SK-N-SH treated with all-trans-retinoic acid at 6 μM for 48 hours (cell line): ENCODE measurements at regions not wholly inside any gene's neighbourhood (a gene's known extent, or its start where the extent isn't known, plus 50 kb on each side); places are given as distances from the start of the nearest gene placed in this dataset.

ENCODE experiments used
- ATAC-seq: fragments of 200-7000 bp; cut with Tn5 transposase; 3 replicates; pipeline ENCODE4 v1.9.1; 2020; ENCODE audit warnings: mild to moderate bottlenecking, moderate library complexity
- ARNTL ChIP-seq: fragments of 450-650 bp; formaldehyde crosslinking; IDR thresholded peaks from 2 replicates; pipeline ENCODE4 v1.5.0; 2020; ENCODE audit warnings: low read depth, mild to moderate bottlenecking, moderate library complexity, borderline replicate concordance
- BACH2 ChIP-seq: fragments of 250-450 bp; sonication (Bioruptor Pico); IDR thresholded peaks from 2 replicates; pipeline ENCODE4 v1.9.0; 2021; ENCODE audit warnings: mild to moderate bottlenecking, borderline replicate concordance
- CSDC2 ChIP-seq: fragments of 250-450 bp; sonication (Bioruptor Pico); IDR thresholded peaks from 2 replicates; pipeline ENCODE4 v1.5.0; 2020; ENCODE audit warnings: mild to moderate bottlenecking, moderate library complexity
- ESRRG ChIP-seq: fragments of 250-450 bp; sonication (Bioruptor Pico); IDR thresholded peaks from 2 replicates; pipeline ENCODE4 v1.6.1; 2021; ENCODE audit warnings: mild to moderate bottlenecking
- GLIS3 ChIP-seq: fragments of 250-450 bp; sonication (Bioruptor Pico); IDR thresholded peaks from 2 replicates; pipeline ENCODE4 v1.5.0; 2020; ENCODE audit warnings: mild to moderate bottlenecking, moderate library complexity
- ISL1 ChIP-seq: fragments of 250-450 bp; sonication (Bioruptor Pico); IDR thresholded peaks from 2 replicates; pipeline ENCODE4 v2.1.2; 2022; ENCODE audit warnings: mild to moderate bottlenecking, moderate library complexity
- POU6F1 ChIP-seq: fragments of 250-450 bp; sonication (Bioruptor Pico); IDR thresholded peaks from 2 replicates; pipeline ENCODE4 v1.8.0; 2021; ENCODE audit warnings: low read depth, mild to moderate bottlenecking, moderate library complexity, borderline replicate concordance
- RARB ChIP-seq: fragments of 250-450 bp; sonication (Bioruptor Pico); IDR thresholded peaks from 2 replicates; pipeline ENCODE4 v1.8.0; 2021; ENCODE audit warnings: mild to moderate bottlenecking, moderate library complexity
- SNAI2 ChIP-seq: fragments of 250-450 bp; sonication (Bioruptor Pico); IDR thresholded peaks from 2 replicates; pipeline ENCODE4 v1.5.0; 2020; ENCODE audit warnings: mild to moderate bottlenecking, moderate library complexity
- TCF4 ChIP-seq: fragments of 250-450 bp; sonication (Bioruptor Pico); IDR thresholded peaks from 2 replicates; pipeline ENCODE4 v1.8.0; 2021; ENCODE audit warnings: mild to moderate bottlenecking, moderate library complexity, borderline replicate concordance
- TOX ChIP-seq: fragments of 250-450 bp; sonication (Bioruptor Pico); IDR thresholded peaks from 2 replicates; pipeline ENCODE4 v1.8.0; 2021; ENCODE audit warnings: mild to moderate bottlenecking, moderate library complexity, borderline replicate concordance
- ZC3H10 ChIP-seq: fragments of 250-450 bp; sonication (Bioruptor Pico); IDR thresholded peaks from 2 replicates; pipeline ENCODE4 v1.5.1; 2021; ENCODE audit warnings: mild to moderate bottlenecking, moderate library complexity
- ZFP3 ChIP-seq: fragments of 250-450 bp; sonication (Bioruptor Pico); IDR thresholded peaks from 2 replicates; pipeline ENCODE4 v1.5.0; 2020; ENCODE audit warnings: mild to moderate bottlenecking, moderate library complexity
- ZFP30 ChIP-seq: fragments of 450-650 bp; formaldehyde crosslinking; IDR thresholded peaks from 2 replicates; pipeline ENCODE4 v1.5.0; 2022; ENCODE audit warnings: mild to moderate bottlenecking, moderate library complexity
- ZNF565 ChIP-seq: fragments of 450-650 bp; formaldehyde crosslinking; conservative IDR thresholded peaks from 2 replicates; pipeline ENCODE4 v1.5.0; 2020; ENCODE audit warnings: low read depth, mild to moderate bottlenecking, moderate library complexity
- ZNF70 ChIP-seq: fragments of 450-650 bp; formaldehyde crosslinking; IDR thresholded peaks from 2 replicates; pipeline ENCODE4 v1.5.0; 2020; ENCODE audit warnings: mild to moderate bottlenecking, moderate library complexity
- ZNF8 ChIP-seq: fragments of 450-650 bp; formaldehyde crosslinking; IDR thresholded peaks from 2 replicates; pipeline ENCODE4 v1.5.0; 2020; ENCODE audit warnings: mild to moderate bottlenecking, moderate library complexity
- TF ChIP-seq, protein P1 (sequence below): fragments of 250-450 bp; sonication (Bioruptor Pico); IDR thresholded peaks from 2 replicates; pipeline ENCODE4 v1.5.1; 2021; ENCODE audit warnings: mild to moderate bottlenecking, moderate library complexity
- TF ChIP-seq, protein P2 (sequence below): fragments of 250-450 bp; sonication (Bioruptor Pico); IDR thresholded peaks from 2 replicates; pipeline ENCODE4 v1.5.1; 2020; ENCODE audit warnings: low read depth, mild to moderate bottlenecking, moderate library complexity
- TF ChIP-seq, protein P3 (sequence below): fragments of 250-450 bp; sonication (Bioruptor Pico); IDR thresholded peaks from 2 replicates; pipeline ENCODE4 v1.5.0; 2020; ENCODE audit warnings: mild to moderate bottlenecking, moderate library complexity

DNA sequence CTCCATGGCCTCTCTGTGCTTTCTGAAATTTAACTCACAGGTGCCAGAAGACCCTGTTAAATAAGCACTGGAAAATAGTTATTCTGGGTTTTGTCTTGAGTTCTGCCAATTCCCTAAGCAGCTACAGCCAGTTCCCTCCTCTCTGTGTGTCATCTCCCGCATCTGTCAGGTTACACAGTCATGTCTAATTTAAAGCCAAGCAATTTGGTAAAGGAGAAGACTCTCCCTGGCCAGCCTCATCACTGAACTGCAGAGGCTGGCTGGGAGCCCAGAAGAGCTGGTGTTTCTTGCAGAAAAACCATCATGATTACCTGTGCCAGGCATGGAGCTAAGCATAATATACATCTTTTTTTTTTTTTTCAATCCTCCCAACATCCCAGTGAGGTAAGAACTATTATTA is 141.3 kb upstream of the ZNF366 start (continued):
- TF ChIP-seq, protein P1, sequence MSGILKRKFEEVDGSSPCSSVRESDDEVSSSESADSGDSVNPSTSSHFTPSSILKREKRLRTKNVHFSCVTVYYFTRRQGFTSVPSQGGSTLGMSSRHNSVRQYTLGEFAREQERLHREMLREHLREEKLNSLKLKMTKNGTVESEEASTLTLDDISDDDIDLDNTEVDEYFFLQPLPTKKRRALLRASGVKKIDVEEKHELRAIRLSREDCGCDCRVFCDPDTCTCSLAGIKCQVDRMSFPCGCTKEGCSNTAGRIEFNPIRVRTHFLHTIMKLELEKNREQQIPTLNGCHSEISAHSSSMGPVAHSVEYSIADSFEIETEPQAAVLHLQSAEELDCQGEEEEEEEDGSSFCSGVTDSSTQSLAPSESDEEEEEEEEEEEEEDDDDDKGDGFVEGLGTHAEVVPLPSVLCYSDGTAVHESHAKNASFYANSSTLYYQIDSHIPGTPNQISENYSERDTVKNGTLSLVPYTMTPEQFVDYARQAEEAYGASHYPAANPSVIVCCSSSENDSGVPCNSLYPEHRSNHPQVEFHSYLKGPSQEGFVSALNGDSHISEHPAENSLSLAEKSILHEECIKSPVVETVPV (CRISPR knock-in tag), result no peak
- TF ChIP-seq ESRRG (CRISPR knock-in tag) (no peak), ZC3H10 (CRISPR knock-in tag) (no peak), GLIS3 (CRISPR knock-in tag) (no peak), ZNF70 (CRISPR knock-in tag) (no peak), CSDC2 (CRISPR knock-in tag) (no peak)
- TF ChIP-seq, protein P2, sequence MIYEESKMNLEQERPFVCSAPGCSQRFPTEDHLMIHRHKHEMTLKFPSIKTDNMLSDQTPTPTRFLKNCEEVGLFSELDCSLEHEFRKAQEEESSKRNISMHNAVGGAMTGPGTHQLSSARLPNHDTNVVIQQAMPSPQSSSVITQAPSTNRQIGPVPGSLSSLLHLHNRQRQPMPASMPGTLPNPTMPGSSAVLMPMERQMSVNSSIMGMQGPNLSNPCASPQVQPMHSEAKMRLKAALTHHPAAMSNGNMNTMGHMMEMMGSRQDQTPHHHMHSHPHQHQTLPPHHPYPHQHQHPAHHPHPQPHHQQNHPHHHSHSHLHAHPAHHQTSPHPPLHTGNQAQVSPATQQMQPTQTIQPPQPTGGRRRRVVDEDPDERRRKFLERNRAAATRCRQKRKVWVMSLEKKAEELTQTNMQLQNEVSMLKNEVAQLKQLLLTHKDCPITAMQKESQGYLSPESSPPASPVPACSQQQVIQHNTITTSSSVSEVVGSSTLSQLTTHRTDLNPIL (CRISPR knock-in tag), result no peak

- ATAC-seq, result peak; percentile 53
- no peak for TF ChIP-seq BACH2
- TF ChIP-seq SNAI2, result 0 out of 2 replicates have a peak, but pooled peaks have one; percentile 30
- peak; percentile 41; the same call in 1 of the 2 replicates for TF ChIP-seq ISL1 (CRISPR knock-in tag)
- peak; percentile 71; the same call in 1 of the 2 replicates for TF ChIP-seq TCF4
Measured at GRCh38 chr5:72647806-72648205, 140.6 kb upstream of the ZNF366 start.

DNA sequence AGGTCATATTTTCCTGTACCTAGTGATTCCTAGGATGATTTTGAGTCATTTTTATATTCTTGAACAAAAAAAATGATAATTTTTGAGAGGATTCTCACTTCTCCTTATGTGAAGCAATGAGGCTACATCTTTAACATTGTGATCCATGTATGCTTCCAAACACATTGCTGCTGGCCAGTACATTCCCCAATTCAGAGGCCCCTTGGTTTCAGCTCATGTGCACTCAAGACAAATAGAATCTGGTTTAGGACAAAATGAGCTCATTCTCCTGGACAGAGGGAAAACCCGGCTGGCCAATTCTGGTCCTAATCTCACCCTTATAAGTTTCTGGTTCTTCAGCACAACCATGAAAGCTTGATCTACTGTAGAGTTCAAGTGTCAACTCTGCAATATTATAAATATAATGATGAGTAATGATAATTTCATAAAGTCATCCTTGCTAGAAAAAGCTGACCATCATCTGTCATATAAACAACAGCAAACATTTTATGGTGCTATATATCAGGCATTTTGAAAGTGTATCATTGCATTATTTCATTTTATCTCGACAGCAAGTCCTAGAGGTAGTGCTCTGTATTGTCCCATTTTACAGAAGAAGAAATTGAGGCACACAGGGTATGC is 139.1 kb upstream of the ZNF366 start:
- no peak for ATAC-seq

GRCh38 chr5:72645064-72645846 is 138.0 kb upstream of the ZNF366 start:
- ATAC-seq, result no peak
- TF ChIP-seq GLIS3 (CRISPR knock-in tag) (no peak), ZNF70 (CRISPR knock-in tag) (no peak), ZNF565 (CRISPR knock-in tag) (no peak), POU6F1 (no peak), ARNTL (CRISPR knock-in tag) (no peak), CSDC2 (CRISPR knock-in tag) (no peak), ZFP3 (CRISPR knock-in tag) (no peak), ESRRG (CRISPR knock-in tag) (no peak), ZNF8 (no peak), RARB (no peak), ZFP30 (CRISPR knock-in tag) (no peak), TOX (CRISPR knock-in tag) (no peak), ISL1 (CRISPR knock-in tag) (no peak), TCF4 (no peak)
- TF ChIP-seq, protein P3, sequence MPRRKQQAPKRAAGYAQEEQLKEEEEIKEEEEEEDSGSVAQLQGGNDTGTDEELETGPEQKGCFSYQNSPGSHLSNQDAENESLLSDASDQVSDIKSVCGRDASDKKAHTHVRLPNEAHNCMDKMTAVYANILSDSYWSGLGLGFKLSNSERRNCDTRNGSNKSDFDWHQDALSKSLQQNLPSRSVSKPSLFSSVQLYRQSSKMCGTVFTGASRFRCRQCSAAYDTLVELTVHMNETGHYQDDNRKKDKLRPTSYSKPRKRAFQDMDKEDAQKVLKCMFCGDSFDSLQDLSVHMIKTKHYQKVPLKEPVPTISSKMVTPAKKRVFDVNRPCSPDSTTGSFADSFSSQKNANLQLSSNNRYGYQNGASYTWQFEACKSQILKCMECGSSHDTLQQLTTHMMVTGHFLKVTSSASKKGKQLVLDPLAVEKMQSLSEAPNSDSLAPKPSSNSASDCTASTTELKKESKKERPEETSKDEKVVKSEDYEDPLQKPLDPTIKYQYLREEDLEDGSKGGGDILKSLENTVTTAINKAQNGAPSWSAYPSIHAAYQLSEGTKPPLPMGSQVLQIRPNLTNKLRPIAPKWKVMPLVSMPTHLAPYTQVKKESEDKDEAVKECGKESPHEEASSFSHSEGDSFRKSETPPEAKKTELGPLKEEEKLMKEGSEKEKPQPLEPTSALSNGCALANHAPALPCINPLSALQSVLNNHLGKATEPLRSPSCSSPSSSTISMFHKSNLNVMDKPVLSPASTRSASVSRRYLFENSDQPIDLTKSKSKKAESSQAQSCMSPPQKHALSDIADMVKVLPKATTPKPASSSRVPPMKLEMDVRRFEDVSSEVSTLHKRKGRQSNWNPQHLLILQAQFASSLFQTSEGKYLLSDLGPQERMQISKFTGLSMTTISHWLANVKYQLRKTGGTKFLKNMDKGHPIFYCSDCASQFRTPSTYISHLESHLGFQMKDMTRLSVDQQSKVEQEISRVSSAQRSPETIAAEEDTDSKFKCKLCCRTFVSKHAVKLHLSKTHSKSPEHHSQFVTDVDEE (CRISPR knock-in tag), result no peak
- TF ChIP-seq, protein P2 (CRISPR knock-in tag), result no peak
- TF ChIP-seq, protein P1 (CRISPR knock-in tag), result no peak

More for the DNA sequence above, 139.1 kb upstream of the ZNF366 start:
- no peak for TF ChIP-seq TOX (CRISPR knock-in tag)
- TF ChIP-seq ZC3H10 (CRISPR knock-in tag), result no peak
- TF ChIP-seq SNAI2, result no peak
- TF ChIP-seq POU6F1, result no peak
- no peak for TF ChIP-seq ZNF70 (CRISPR knock-in tag)
